Calu3 (cell line): ENCODE measurements at regions not wholly inside any gene's neighbourhood (a gene's known extent, or its start where the extent isn't known, plus 50 kb on each side); places are given as distances from the start of the nearest gene placed in this dataset.

Experiments used
- BruUV-seq: library from RNA; stranded (reverse); fragments of 400-500 nt; replicated peaks from 2 replicates; lab custom pipeline; 2021; lab: Mats Ljungman, UMichigan
- CTCF ChIA-PET: fragments of 300-600 bp; sonication (Branson Sonifier 250); formaldehyde crosslinking; loops from one replicate; lab custom pipeline; 2022; ENCODE audit warnings: antibody characterized with exemption; lab: Charles Lee
- DNase-seq: peaks from one replicate; pipeline ENCODE4 v3.0.0; 2022
- H3K27ac Mint-ChIP-seq: one replicate; pipeline ENCODE4 v1.8.0; 2022; ENCODE audit warnings: mixed read lengths; ENCODE audit not compliant: unreplicated experiment
- H3K27me3 Mint-ChIP-seq: one replicate; pipeline ENCODE4 v1.8.0; 2022; ENCODE audit warnings: mixed read lengths; ENCODE audit not compliant: unreplicated experiment
- H3K36me3 Mint-ChIP-seq: one replicate; pipeline ENCODE4 v1.8.0; 2022; ENCODE audit warnings: mild to moderate bottlenecking, moderate library complexity, mixed read lengths; ENCODE audit not compliant: insufficient read depth, unreplicated experiment
- H3K4me1 Mint-ChIP-seq: one replicate; pipeline ENCODE4 v1.8.0; 2022; ENCODE audit warnings: mild to moderate bottlenecking, low read depth, mixed read lengths; ENCODE audit not compliant: unreplicated experiment
- H3K4me3 Mint-ChIP-seq: one replicate; pipeline ENCODE4 v1.8.0; 2022; ENCODE audit warnings: mild to moderate bottlenecking, low read depth, moderate library complexity, mixed read lengths; ENCODE audit not compliant: unreplicated experiment
- H3K9me3 Mint-ChIP-seq: one replicate; pipeline ENCODE4 v1.8.0; 2022; ENCODE audit warnings: low read depth, mixed read lengths; ENCODE audit not compliant: unreplicated experiment
- intact Hi-C: fragments of 100-400 bp; cut with micrococcal nuclease; formaldehyde crosslinking; loops from one replicate; pipeline ENCODE4 v1.10.0; 2022; ENCODE audit not compliant: unreplicated experiment
- TF ChIP-seq, protein P1 (sequence below): fragments of 200-600 bp; IDR thresholded peaks from one replicate; pipeline ENCODE4 v1.8.0; 2022; ENCODE audit warnings: antibody characterized with exemption; ENCODE audit not compliant: unreplicated experiment

DNA sequence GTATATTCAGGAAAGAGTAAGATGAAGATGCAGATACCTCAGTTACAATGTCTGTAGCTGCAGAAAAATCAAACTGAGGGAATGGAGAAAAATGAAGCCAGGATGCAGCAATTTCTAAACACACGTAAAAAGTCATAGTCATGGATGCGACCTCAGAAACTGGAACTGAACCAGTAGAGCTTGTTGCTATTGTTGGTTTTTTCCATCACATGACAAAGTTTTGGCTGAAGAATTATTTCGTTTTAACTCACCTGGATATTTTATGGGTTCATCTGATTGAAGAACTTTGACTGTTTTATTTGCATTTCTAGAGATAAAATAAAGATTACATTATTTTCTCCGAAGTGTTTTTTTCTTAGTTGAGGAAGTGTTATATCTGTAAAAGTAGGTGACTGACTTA lies 591.2 kb downstream of the ZBBX start:
- H3K4me1 Mint-ChIP-seq, result peaks cover 8% of the 10 kb centered on the region
- H3K27me3 Mint-ChIP-seq, result no peaks in the 10 kb centered on the region
- TF ChIP-seq, protein P1, sequence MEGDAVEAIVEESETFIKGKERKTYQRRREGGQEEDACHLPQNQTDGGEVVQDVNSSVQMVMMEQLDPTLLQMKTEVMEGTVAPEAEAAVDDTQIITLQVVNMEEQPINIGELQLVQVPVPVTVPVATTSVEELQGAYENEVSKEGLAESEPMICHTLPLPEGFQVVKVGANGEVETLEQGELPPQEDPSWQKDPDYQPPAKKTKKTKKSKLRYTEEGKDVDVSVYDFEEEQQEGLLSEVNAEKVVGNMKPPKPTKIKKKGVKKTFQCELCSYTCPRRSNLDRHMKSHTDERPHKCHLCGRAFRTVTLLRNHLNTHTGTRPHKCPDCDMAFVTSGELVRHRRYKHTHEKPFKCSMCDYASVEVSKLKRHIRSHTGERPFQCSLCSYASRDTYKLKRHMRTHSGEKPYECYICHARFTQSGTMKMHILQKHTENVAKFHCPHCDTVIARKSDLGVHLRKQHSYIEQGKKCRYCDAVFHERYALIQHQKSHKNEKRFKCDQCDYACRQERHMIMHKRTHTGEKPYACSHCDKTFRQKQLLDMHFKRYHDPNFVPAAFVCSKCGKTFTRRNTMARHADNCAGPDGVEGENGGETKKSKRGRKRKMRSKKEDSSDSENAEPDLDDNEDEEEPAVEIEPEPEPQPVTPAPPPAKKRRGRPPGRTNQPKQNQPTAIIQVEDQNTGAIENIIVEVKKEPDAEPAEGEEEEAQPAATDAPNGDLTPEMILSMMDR, result no peak
- no peaks in the 10 kb centered on the region for H3K9me3 Mint-ChIP-seq
- H3K36me3 Mint-ChIP-seq, result no peaks in the 10 kb centered on the region
- H3K27ac Mint-ChIP-seq, result no peak overlapping the region
- no peak for DNase-seq
- intact Hi-C loops, result no loop called here
- BruUV-seq, result no TSS peak
- CTCF ChIA-PET, result no interaction called here
- H3K4me3 Mint-ChIP-seq, result no peak overlapping the region

DNA sequence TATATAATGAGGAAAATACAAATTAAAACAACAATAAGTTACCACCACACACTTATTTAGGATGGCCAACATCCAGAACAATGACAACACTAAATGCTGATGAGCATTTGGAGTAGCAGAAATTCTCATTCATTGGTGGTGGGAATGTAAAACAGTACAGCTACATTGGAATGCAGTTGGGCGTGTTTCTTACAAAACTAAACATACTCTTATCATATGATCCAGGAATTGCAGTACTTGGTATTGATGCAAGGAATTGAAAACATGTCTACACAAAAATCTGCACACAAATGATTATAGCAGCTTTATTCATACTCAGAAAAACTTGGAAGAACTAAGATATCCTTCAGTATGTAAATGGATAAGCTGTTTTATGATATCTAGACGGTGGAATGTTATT lies 594.2 kb downstream of the ZBBX start:
- Mint-ChIP-seq H3K4me3 (no peak overlapping the region), H3K4me1 (peaks cover 8% of the 10 kb centered on the region), H3K27me3 (no peaks in the 10 kb centered on the region), H3K9me3 (peaks cover 4% of the 10 kb centered on the region), H3K27ac (peak overlapping the region; percentile 16), H3K36me3 (no peaks in the 10 kb centered on the region)
- no peak for DNase-seq
- intact Hi-C loops, result no loop called here
- TF ChIP-seq, protein P1, result no peak
- CTCF ChIA-PET, result no interaction called here
- no TSS peak for BruUV-seq

- no peak for DNase-seq
- no peaks in the 10 kb centered on the region for H3K36me3 Mint-ChIP-seq
- no TSS peak for BruUV-seq
- no peaks in the 10 kb centered on the region for H3K27me3 Mint-ChIP-seq
- intact Hi-C loops, result no loop called here
- H3K4me3 Mint-ChIP-seq, result no peak overlapping the region
- H3K9me3 Mint-ChIP-seq, result peaks cover 4% of the 10 kb centered on the region
- TF ChIP-seq, protein P1, result no peak
- CTCF ChIA-PET, result no interaction called here
- no peak overlapping the region for H3K27ac Mint-ChIP-seq
- peaks cover 8% of the 10 kb centered on the region for H3K4me1 Mint-ChIP-seq
Observed at GRCh38 chr3:166783206-166783605, 596.9 kb downstream of the ZBBX start.

GRCh38 chr3:166764698-166765318 lies 615.3 kb downstream of the ZBBX start:
- H3K27me3 Mint-ChIP-seq, result no peaks in the 10 kb centered on the region
- intact Hi-C loops, result no loop called here
- H3K27ac Mint-ChIP-seq, result no peak overlapping the region
- no peak overlapping the region for H3K4me3 Mint-ChIP-seq
- no peak for DNase-seq
- no TSS peak for BruUV-seq
- H3K9me3 Mint-ChIP-seq, result peaks cover 17% of the 10 kb centered on the region
- TF ChIP-seq, protein P1, result no peak
- no peaks in the 10 kb centered on the region for H3K4me1 Mint-ChIP-seq
- no peaks in the 10 kb centered on the region for H3K36me3 Mint-ChIP-seq
- CTCF ChIA-PET, result no interaction called here
